Suprapubic skin (tissue), 4 donors: ENCODE measurements at regions not wholly inside any gene's neighbourhood (a gene's known extent, or its start where the extent isn't known, plus 50 kb on each side); places are given as distances from the start of the nearest gene placed in this dataset.

Source experiments
- DNase-seq, 2 donors: peaks; one replicate each; pipeline ENCODE4 v3.0.0-alpha.2; 2019; ENCODE audit warnings: low spot score in 2 of 2
- H3K27ac ChIP-seq: fragments of 200-600 bp; sonication (generic); one replicate; pipeline ENCODE4 v1.5.1; 2019
- H3K27me3 ChIP-seq: fragments of 200-600 bp; sonication (generic); one replicate; pipeline ENCODE4 v1.5.1; 2019
- H3K36me3 ChIP-seq: fragments of 200-600 bp; sonication (generic); one replicate; pipeline ENCODE4 v1.5.1; 2019
- H3K4me1 ChIP-seq: fragments of 200-600 bp; sonication (generic); one replicate; pipeline ENCODE4 v1.5.1; 2019
- H3K4me3 ChIP-seq: fragments of 200-600 bp; sonication (generic); one replicate; pipeline ENCODE4 v1.5.1; 2019; ENCODE audit warnings: mild to moderate bottlenecking
- H3K9me3 ChIP-seq: fragments of 200-600 bp; sonication (generic); one replicate; pipeline ENCODE4 v1.5.1; 2019
- EP300 ChIP-seq: sonication (generic); formaldehyde crosslinking; IDR thresholded peaks from one replicate; pipeline ENCODE4 v1.6.1; 2017; ENCODE audit warnings: antibody characterized with exemption
- POLR2A ChIP-seq, 2 donors: fragments of 450-650 bp; IDR thresholded peaks; one replicate each; pipeline ENCODE4 v1.6.1; 2017; ENCODE audit warnings: antibody characterized with exemption in 2 of 2, mild to moderate bottlenecking in 2 of 2, moderate library complexity in 2 of 2
- POLR2AphosphoS5 ChIP-seq, 3 donors: sonication (generic); formaldehyde crosslinking; IDR thresholded peaks; one replicate each; pipeline ENCODE4 v1.6.1; 2017; ENCODE audit warnings: antibody characterized with exemption in 3 of 3
- WGBS: methylation state at CpG from one replicate; pipeline ENCODE4 v1.1.5; 2018; 5-methylcytosine and 5-hydroxymethylcytosine counted together
- TF ChIP-seq, protein P1 (sequence below), 2 donors: fragments of 200-600 bp in 1 of 2; fragments of 450-650 bp in 1 of 2; sonication (generic) in 1 of 2; IDR thresholded peaks; one replicate each; pipeline ENCODE4 v1.5.1; 2016 to 2019; ENCODE audit warnings: antibody characterized with exemption in 2 of 2, mild to moderate bottlenecking in 1 of 2, moderate library complexity in 1 of 2

DNA sequence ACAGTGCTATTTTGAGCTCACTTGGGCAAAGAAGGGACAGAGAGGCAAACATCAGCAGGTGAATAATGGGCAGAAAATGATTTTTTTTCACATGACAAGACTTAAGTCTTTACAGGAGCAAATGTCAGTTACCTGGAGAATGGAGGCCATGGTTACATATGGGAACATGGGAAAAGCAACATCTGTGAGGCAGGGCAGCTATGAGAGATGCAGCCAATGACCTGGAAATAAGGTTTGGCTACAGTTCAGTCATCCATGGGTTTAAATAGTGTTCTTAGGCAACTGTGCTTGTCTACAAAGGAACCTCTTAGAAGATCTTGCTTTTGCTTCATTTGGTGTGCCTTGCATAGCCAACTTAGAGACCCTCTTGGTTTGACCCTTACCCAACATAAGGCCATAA lies 490.2 kb upstream of the LCORL start:
- H3K4me1 ChIP-seq = no peaks in the 10 kb centered on the region
- H3K27ac ChIP-seq = no peak overlapping the region
- TF ChIP-seq EP300 = no peak
- TF ChIP-seq, protein P1, sequence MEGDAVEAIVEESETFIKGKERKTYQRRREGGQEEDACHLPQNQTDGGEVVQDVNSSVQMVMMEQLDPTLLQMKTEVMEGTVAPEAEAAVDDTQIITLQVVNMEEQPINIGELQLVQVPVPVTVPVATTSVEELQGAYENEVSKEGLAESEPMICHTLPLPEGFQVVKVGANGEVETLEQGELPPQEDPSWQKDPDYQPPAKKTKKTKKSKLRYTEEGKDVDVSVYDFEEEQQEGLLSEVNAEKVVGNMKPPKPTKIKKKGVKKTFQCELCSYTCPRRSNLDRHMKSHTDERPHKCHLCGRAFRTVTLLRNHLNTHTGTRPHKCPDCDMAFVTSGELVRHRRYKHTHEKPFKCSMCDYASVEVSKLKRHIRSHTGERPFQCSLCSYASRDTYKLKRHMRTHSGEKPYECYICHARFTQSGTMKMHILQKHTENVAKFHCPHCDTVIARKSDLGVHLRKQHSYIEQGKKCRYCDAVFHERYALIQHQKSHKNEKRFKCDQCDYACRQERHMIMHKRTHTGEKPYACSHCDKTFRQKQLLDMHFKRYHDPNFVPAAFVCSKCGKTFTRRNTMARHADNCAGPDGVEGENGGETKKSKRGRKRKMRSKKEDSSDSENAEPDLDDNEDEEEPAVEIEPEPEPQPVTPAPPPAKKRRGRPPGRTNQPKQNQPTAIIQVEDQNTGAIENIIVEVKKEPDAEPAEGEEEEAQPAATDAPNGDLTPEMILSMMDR (IDR thresholded peaks at IDR 0.05) = no peak
- no peak for TF ChIP-seq POLR2AphosphoS5 (IDR thresholded peaks at IDR 0.05)
- TF ChIP-seq POLR2A (IDR thresholded peaks at IDR 0.05) = no peak
- no peaks in the 10 kb centered on the region for H3K9me3 ChIP-seq
- no peak for DNase-seq
- no peaks in the 10 kb centered on the region for H3K27me3 ChIP-seq
- no peak overlapping the region for H3K4me3 ChIP-seq
- H3K36me3 ChIP-seq = no peaks in the 10 kb centered on the region

DNA sequence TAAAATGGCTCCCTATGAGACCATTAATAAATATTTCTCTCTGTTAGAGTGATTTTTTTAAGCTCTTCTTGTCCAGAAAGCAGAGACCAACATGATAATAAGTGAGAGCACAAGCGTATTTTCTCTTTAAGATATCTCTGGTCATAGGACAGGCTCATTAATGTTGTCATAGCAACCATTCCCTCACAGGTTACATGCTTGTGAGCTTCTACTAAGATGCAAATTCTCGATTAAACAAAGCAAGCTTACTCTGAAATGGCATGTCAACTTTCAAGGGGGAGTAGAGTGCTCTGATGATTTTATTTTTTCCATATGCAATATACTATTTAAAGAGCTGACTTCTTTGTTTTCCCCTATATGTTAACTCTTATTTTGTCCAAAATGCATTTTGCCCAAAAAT lies 487.2 kb upstream of the LCORL start:
- H3K9me3 ChIP-seq = no peaks in the 10 kb centered on the region

DNA sequence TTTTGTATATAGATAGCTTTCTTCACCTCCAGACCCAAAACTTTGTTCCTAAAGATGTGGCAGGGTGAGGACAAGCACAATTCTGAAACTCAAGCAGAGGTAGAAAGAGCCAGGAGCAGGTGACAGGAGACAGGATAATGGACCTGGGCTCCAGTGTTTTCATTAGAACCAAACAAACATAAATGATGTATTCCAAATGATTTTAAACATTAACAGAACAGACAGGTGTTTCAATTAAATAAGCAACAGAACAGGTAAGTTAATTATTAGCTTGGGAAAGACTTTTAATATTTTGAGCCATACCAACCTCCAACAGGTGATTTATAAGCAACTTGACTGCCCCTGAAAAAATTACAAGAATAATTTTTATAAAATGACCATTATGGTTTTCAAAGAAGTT lies 459.4 kb upstream of the LCORL start:
- H3K4me3 ChIP-seq = no peak overlapping the region
- H3K27me3 ChIP-seq = no peaks in the 10 kb centered on the region
- DNase-seq = no peak
- no peaks in the 10 kb centered on the region for H3K4me1 ChIP-seq
- H3K27ac ChIP-seq = no peak overlapping the region
- TF ChIP-seq, protein P1 (IDR thresholded peaks at IDR 0.05) = no peak
- no peaks in the 10 kb centered on the region for H3K36me3 ChIP-seq
- H3K9me3 ChIP-seq = peaks cover 4% of the 10 kb centered on the region

More for the DNA sequence above, 487.2 kb upstream of the LCORL start:
- H3K4me1 ChIP-seq = no peaks in the 10 kb centered on the region
- 36% methylated on average over 2 of the region's 2 CpGs for WGBS
- no peak overlapping the region for H3K4me3 ChIP-seq
- no peak for TF ChIP-seq POLR2A (IDR thresholded peaks at IDR 0.05)
- no peak for TF ChIP-seq POLR2AphosphoS5 (IDR thresholded peaks at IDR 0.05)
- no peak for TF ChIP-seq EP300
- TF ChIP-seq, protein P1 (IDR thresholded peaks at IDR 0.05) = no peak
- no peak for DNase-seq
- H3K27ac ChIP-seq = no peak overlapping the region
- H3K36me3 ChIP-seq = no peaks in the 10 kb centered on the region
- no peaks in the 10 kb centered on the region for H3K27me3 ChIP-seq

DNA sequence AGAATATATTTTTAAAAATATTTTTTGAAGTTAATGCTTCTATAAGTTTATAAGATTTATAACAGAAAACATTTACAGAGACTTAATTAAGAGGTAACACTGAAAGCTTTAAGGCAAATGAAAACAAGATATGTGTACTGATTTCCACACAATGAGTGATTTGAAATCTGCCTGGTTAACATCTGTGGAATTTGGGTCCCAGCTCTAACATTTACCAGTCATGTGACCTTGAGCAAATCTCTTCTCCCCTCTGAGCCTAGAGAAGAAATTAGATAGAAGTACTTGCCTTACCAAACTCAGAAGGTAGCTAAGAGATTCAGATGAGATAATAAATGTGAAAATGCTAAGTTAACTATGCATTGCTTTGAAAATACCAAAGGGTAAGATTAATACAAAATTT lies 458.8 kb upstream of the LCORL start:
- no peak overlapping the region for H3K27ac ChIP-seq
- H3K4me1 ChIP-seq = no peaks in the 10 kb centered on the region
- no peak for DNase-seq
- no peak overlapping the region for H3K4me3 ChIP-seq
- TF ChIP-seq POLR2A (IDR thresholded peaks at IDR 0.05) = no peak
- TF ChIP-seq POLR2AphosphoS5 (IDR thresholded peaks at IDR 0.05) = no peak
- no peaks in the 10 kb centered on the region for H3K27me3 ChIP-seq
- H3K9me3 ChIP-seq = peaks cover 4% of the 10 kb centered on the region
- no peaks in the 10 kb centered on the region for H3K36me3 ChIP-seq

DNA sequence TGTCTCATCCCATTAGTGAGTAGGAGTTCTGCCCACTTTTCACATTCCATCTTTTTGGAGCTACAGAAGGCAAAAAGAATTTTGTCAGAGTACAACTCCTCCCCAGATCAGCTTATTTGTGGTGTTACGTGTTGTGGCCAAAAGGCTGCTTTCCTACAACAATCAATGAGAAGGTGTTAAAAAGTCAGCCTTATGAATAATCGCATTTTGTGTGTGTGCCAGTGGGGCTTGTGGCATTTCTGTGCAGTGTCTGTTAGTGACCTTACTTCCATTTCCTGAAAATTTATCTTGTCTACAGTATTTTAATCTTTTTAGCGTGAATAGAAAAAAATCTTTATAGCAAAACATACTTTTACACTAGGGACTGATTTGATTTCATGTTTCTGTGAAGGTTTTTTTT lies 458.3 kb upstream of the LCORL start:
- no peak for DNase-seq
- no peak overlapping the region for H3K4me3 ChIP-seq
- no peaks in the 10 kb centered on the region for H3K27me3 ChIP-seq
- H3K36me3 ChIP-seq = no peaks in the 10 kb centered on the region
- WGBS = 66% methylated on average over 3 of the region's 3 CpGs
- H3K4me1 ChIP-seq = no peaks in the 10 kb centered on the region
- H3K9me3 ChIP-seq = peaks cover 4% of the 10 kb centered on the region
- no peak overlapping the region for H3K27ac ChIP-seq
- TF ChIP-seq POLR2AphosphoS5 (IDR thresholded peaks at IDR 0.05) (no peak), EP300 (no peak), POLR2A (IDR thresholded peaks at IDR 0.05) (no peak)
- TF ChIP-seq, protein P1 (IDR thresholded peaks at IDR 0.05) = no peak

DNA sequence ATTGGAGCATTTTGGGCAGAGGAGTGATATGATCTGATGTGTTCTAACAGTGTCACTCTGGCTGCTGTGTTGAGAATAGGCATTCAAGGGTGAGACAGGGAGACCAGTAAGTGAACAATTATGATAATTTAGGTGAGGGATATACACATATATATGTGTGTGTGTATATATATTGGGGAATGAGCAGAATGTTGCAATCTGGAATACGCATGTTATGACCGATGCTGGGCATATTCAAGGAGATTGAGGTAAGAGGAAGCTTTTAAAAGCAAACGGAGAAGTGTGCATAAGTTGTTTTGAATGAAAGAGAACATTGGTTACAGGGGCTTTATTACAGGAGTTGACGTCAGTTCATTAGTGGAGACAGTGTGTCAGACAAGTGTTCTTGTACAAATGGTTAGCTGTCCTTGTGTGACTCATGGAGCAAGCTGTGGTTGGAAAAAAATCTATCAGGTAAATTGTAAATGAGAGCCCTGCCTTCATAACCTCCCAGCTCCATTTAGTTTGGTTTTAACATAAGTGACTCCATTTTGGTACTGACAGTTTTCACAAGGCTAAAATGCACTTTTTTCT lies 442.5 kb upstream of the LCORL start:
- TF ChIP-seq POLR2A (IDR thresholded peaks at IDR 0.05) = no peak
- TF ChIP-seq POLR2AphosphoS5 (IDR thresholded peaks at IDR 0.05) = no peak
- no peak for TF ChIP-seq EP300
- TF ChIP-seq, protein P1 (IDR thresholded peaks at IDR 0.05) = no peak
- no peak for DNase-seq
- 90% methylated on average over 4 of the region's 4 CpGs for WGBS
- Histone ChIP-seq H3K9me3 (no peaks in the 10 kb centered on the region), H3K4me1 (no peaks in the 10 kb centered on the region), H3K27ac (no peak overlapping the region), H3K36me3 (no peaks in the 10 kb centered on the region), H3K4me3 (no peak overlapping the region), H3K27me3 (no peaks in the 10 kb centered on the region)
